Mesodermal cell (in vitro differentiated cells): ENCODE measurements at regions not wholly inside any gene's neighbourhood (a gene's known extent, or its start where the extent isn't known, plus 50 kb on each side); places are given as distances from the start of the nearest gene placed in this dataset.
"Not testable (repeated sequence)": the region's sequence is repeated elsewhere in the genome, so short reads cannot be mapped to it uniquely, and the experiment has no call there.

ENCODE experiments used
- H3K27ac ChIP-seq: 2 replicates; pipeline ENCODE4 v1.7.0; 2013; ENCODE audit warnings: mild to moderate bottlenecking, low read depth, low read length, moderate library complexity; ENCODE audit not compliant: severe bottlenecking
- H3K36me3 ChIP-seq: 2 replicates; pipeline ENCODE4 v1.7.1; 2013; ENCODE audit warnings: mild to moderate bottlenecking, low read length, moderate library complexity; ENCODE audit not compliant: control insufficient read depth, insufficient read depth
- H3K4me1 ChIP-seq: one replicate; pipeline ENCODE4 v1.7.1; 2013; ENCODE audit warnings: mild to moderate bottlenecking, low read length; ENCODE audit not compliant: insufficient read depth, control insufficient read depth, poor library complexity, severe bottlenecking
- H3K4me3 ChIP-seq: 2 replicates; pipeline ENCODE4 v1.7.0; 2013; ENCODE audit warnings: low read length, control low read depth, mild to moderate bottlenecking; ENCODE audit not compliant: insufficient read depth, poor library complexity, severe bottlenecking; ENCODE audit errors: extremely low read depth
- H3K9me3 ChIP-seq: 2 replicates; pipeline ENCODE4 v1.7.1; 2013; ENCODE audit warnings: mild to moderate bottlenecking, low read length, moderate library complexity; ENCODE audit not compliant: control insufficient read depth
- WGBS, 2 experiments: methylation state at CpG; one replicate each; pipeline ENCODE4 v1.1.5; 2013; ENCODE audit warnings: missing lambda C conversion rate in 2 of 2; ENCODE audit not compliant: insufficient coverage in 2 of 2; 5-methylcytosine and 5-hydroxymethylcytosine counted together

GRCh38 chr10:55837273-55837672 lies 523.8 kb downstream of the ZWINT start:
- Histone ChIP-seq H3K27ac (no peak overlapping the region), H3K4me3 (no peak overlapping the region), H3K9me3 (no peaks in the 10 kb centered on the region), H3K36me3 (no peaks in the 10 kb centered on the region), H3K4me1 (no peaks in the 10 kb centered on the region)
- WGBS, 2 experiments: 83% methylated on average over 1 of the region's 2 CpGs; no CpG with 5 or more reads in 1 of the 2 experiments

GRCh38 chr10:55822096-55822495 lies 539.0 kb downstream of the ZWINT start:
- WGBS, 2 experiments: 8% methylated on average over 1 of the region's 1 CpG; no CpG with 5 or more reads in 1 of the 2 experiments
- no peak overlapping the region for H3K4me3 ChIP-seq
- no peaks in the 10 kb centered on the region for H3K4me1 ChIP-seq
- H3K36me3 ChIP-seq: no peaks in the 10 kb centered on the region
- H3K27ac ChIP-seq: no peak overlapping the region
- peaks cover 3% of the 10 kb centered on the region for H3K9me3 ChIP-seq

- no peaks in the 10 kb centered on the region for H3K36me3 ChIP-seq
- H3K4me3 ChIP-seq: no peak overlapping the region
- no peaks in the 10 kb centered on the region for H3K4me1 ChIP-seq
- 59 to 68% methylated on average over 2 of the region's 4 CpGs for WGBS, 2 experiments
- no peak overlapping the region for H3K27ac ChIP-seq
- H3K9me3 ChIP-seq: peaks cover 5% of the 10 kb centered on the region
Measured at GRCh38 chr10:55820478-55820877, 540.6 kb downstream of the ZWINT start.

- H3K4me3 ChIP-seq: no peak overlapping the region
- no peak overlapping the region for H3K27ac ChIP-seq
- H3K9me3 ChIP-seq: peaks cover 5% of the 10 kb centered on the region
- H3K36me3 ChIP-seq: no peaks in the 10 kb centered on the region
- 64 to 67% methylated on average over 2 to 3 of the region's 3 CpGs for WGBS, 2 experiments
- no peaks in the 10 kb centered on the region for H3K4me1 ChIP-seq
Measured at GRCh38 chr10:55820071-55820470, 541.0 kb downstream of the ZWINT start.

GRCh38 chr10:55813451-55814170 lies 547.4 kb downstream of the ZWINT start:
- Histone ChIP-seq H3K27ac (no peak overlapping the region), H3K9me3 (peaks cover 5% of the 10 kb centered on the region), H3K4me3 (no peak overlapping the region), H3K4me1 (no peaks in the 10 kb centered on the region), H3K36me3 (no peaks in the 10 kb centered on the region)
- 95 to 100% methylated on average over 2 of the region's 4 CpGs for WGBS, 2 experiments

- Histone ChIP-seq H3K27ac (no peak overlapping the region), H3K4me1 (no peaks in the 10 kb centered on the region), H3K36me3 (no peaks in the 10 kb centered on the region), H3K9me3 (no peaks in the 10 kb centered on the region), H3K4me3 (no peak overlapping the region)
Measured at GRCh38 chr10:55803055-55803454, 558.0 kb downstream of the ZWINT start.

GRCh38 chr10:55801353-55801661 lies 559.8 kb downstream of the ZWINT start:
- Histone ChIP-seq H3K4me3 (no peak overlapping the region), H3K27ac (no peak overlapping the region), H3K9me3 (no peaks in the 10 kb centered on the region), H3K4me1 (no peaks in the 10 kb centered on the region), H3K36me3 (no peaks in the 10 kb centered on the region)
- no CpG with 5 or more reads among the region's 2 CpGs for WGBS, 2 experiments

GRCh38 chr10:55800602-55801352 lies 560.3 kb downstream of the ZWINT start:
- WGBS, 2 experiments: 86 to 93% methylated on average over 1 of the region's 3 CpGs
- Histone ChIP-seq H3K27ac (no peak overlapping the region), H3K4me3 (no peak overlapping the region)

GRCh38 chr10:55793024-55793423 lies 568.0 kb downstream of the ZWINT start:
- WGBS, 2 experiments: 83 to 100% methylated on average over 1 to 2 of the region's 3 CpGs
- H3K4me1 ChIP-seq: no peaks in the 10 kb centered on the region

More at GRCh38 chr10:55800602-55801352, 560.3 kb downstream of the ZWINT start:
- H3K9me3 ChIP-seq: no peaks in the 10 kb centered on the region
- no peaks in the 10 kb centered on the region for H3K4me1 ChIP-seq
- no peaks in the 10 kb centered on the region for H3K36me3 ChIP-seq

GRCh38 chr10:55790276-55790675 lies 570.8 kb downstream of the ZWINT start:
- H3K27ac ChIP-seq, H3K4me3 ChIP-seq, H3K4me1 ChIP-seq, H3K36me3 ChIP-seq, H3K9me3 ChIP-seq: not testable (repeated sequence)
- no CpG with 5 or more reads among the region's 1 CpG for WGBS, 2 experiments

More at GRCh38 chr10:55793024-55793423, 568.0 kb downstream of the ZWINT start:
- Histone ChIP-seq H3K9me3 (no peaks in the 10 kb centered on the region), H3K4me3 (no peak overlapping the region), H3K36me3 (no peaks in the 10 kb centered on the region), H3K27ac (no peak overlapping the region)

- Histone ChIP-seq H3K4me1 (no peaks in the 10 kb centered on the region), H3K27ac (no peak overlapping the region), H3K9me3 (no peaks in the 10 kb centered on the region), H3K36me3 (no peaks in the 10 kb centered on the region), H3K4me3 (no peak overlapping the region)
- 100% methylated on average over 1 of the region's 3 CpGs; no CpG with 5 or more reads in 1 of the 2 experiments for WGBS, 2 experiments
Measured at GRCh38 chr10:55786461-55787050, 574.5 kb downstream of the ZWINT start.
